SW 1271 (cell line): ENCODE measurements at regions not wholly inside any gene's neighbourhood (a gene's known extent, or its start where the extent isn't known, plus 50 kb on each side); places are given as distances from the start of the nearest gene placed in this dataset.

Source experiments
- DNase-seq, 2 experiments: peaks; one replicate each; lab custom pipeline; 2025; lab: John Stamatoyannopoulos, UW

GRCh38 chr10:47104786-47105385, 193.7 kb downstream of the PTPN20 start:
- DNase-seq = no peak

- no peak for DNase-seq
These were observed 192.8 kb upstream of the GDF10 start for GRCh38 chr10:47107007-47107747.

DNA sequence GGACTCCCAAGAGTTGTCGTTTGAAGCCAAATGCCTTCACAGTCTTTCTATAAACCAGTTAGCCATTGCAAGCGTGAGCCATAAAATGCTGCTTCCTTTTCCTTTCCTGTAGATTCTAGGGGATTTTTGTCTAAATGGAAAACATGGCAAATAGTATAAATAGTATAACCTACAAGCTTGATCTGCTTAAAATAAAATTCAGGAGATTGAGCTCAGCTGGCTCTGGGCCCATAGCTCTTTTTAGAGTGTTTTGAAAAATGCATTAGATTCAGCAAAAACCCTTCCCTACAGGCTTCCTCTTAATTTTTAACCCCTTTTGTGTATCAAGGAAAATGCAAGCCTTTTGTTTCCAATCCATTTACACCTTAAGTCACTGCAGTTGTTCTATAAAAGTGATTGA, 190.1 kb upstream of the GDF10 start:
- no peak for DNase-seq

GRCh38 chr10:47111329-47111862, 188.6 kb upstream of the GDF10 start:
- DNase-seq = no peak

- DNase-seq = no peak
These were observed 187.4 kb upstream of the GDF10 start for GRCh38 chr10:47112612-47113011.

DNA sequence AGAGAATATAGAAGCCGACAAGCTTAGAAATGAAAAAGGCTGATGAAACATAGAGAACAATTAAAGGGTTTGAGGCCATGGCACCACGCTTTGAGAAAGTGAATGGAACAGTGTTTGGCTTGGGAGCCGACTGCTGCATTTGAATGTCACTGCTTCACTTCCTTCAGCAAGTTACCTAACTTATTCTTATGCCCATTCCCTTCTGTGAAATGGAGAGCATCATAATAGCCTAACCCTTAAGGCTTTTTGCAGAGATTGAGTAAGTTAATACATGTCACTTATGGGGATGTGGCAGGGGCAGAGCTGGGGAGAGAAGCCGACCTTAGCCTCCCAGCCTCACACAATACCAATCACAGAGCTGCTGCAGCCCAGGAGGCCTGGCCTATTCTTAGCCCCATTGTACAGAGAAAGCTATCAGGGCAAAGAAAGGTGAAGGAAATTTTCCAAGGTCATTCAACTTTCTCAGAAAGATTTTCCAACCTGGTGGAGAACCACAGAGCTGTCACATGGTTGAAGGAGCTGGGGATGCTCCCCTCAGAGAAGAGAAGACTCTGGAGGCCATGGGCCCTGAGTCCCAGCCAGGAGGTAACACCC, 186.0 kb upstream of the GDF10 start:
- no peak for DNase-seq

- no peak for DNase-seq
These were observed 185.3 kb upstream of the GDF10 start for GRCh38 chr10:47114680-47115186.

DNA sequence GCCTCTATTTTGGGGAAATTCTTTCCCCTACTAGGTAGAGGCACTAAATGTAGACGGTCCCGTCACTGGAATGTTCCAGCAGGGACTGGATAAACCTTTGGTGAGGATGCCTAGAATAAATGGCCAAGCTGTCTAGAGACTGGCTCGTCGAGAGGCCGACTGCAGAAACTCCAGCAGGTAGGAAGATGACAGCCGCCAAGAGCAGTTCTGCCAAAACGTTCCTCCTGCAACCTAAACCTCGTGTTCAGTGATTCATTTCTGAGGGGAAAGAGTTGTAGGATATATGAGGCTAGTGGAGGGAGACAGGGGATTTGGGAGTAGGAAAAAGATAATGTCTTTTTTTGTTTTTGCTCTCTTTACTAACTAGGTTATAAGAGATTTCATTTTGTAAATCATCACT, 184.7 kb upstream of the GDF10 start:
- no peak for DNase-seq

GRCh38 chr10:47116445-47116844, 183.6 kb upstream of the GDF10 start:
- DNase-seq = no peak

GRCh38 chr10:47118326-47118725, 181.7 kb upstream of the GDF10 start:
- no peak for DNase-seq

- DNase-seq = no peak
These were observed 178.7 kb upstream of the GDF10 start for GRCh38 chr10:47121336-47121735.

DNA sequence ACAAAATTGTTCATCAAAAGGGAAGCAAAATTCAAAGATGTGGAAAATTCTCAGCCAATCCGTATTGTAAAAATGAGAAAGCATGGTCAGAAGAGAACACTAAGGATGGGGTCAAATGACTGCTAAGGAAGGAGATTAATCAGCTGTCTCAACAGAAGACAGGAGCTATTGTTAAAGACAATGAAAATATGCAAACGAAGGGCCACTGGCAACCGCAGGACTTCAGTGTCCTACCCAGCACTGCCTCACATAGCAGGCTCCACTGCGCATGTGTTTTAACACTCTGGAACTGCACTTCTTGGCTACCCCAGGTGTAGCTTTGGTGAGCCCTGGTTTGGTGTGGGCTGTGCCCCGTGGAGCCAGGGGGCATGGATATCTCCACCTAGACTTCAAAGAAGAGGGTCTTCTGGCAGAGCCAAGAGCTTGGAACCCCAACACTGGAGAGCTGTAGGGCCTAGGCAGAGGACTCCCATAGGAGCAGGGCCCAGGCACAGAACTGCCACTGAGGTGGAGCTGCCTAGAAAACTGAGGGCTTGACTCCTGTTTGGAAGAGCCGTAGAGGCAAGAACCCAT, 176.2 kb upstream of the GDF10 start:
- DNase-seq = no peak

DNA sequence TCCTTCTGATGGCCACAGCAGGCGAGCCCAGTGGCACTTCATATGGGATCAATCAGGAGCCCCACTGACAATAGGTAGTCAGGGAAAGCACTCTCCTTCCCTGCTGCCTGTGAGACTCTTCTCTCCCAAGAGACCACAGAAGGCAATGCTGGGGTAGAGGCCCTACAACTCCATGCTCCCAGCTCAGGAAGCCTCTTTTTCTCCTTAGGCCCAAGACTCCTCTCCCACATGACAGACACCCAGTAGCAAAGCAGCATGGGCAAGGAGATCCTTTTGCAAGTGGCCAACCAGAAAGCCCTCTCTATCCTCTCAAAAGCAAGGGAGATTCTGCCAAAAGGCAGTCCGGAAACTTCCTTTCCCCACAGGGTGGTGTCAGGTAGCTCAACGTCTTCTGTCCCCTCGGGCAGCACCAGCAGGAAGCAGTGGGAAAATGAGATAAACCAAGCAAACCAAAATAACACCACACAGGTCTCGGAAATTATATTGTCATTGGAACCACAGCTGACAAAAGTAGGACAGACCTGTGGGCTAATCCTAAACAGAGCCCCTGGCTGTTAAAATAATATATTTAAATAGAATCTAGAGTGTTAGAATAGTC, 172.7 kb upstream of the GDF10 start:
- no peak for DNase-seq

GRCh38 chr10:47130491-47130890, 169.5 kb upstream of the GDF10 start:
- DNase-seq = no peak

DNA sequence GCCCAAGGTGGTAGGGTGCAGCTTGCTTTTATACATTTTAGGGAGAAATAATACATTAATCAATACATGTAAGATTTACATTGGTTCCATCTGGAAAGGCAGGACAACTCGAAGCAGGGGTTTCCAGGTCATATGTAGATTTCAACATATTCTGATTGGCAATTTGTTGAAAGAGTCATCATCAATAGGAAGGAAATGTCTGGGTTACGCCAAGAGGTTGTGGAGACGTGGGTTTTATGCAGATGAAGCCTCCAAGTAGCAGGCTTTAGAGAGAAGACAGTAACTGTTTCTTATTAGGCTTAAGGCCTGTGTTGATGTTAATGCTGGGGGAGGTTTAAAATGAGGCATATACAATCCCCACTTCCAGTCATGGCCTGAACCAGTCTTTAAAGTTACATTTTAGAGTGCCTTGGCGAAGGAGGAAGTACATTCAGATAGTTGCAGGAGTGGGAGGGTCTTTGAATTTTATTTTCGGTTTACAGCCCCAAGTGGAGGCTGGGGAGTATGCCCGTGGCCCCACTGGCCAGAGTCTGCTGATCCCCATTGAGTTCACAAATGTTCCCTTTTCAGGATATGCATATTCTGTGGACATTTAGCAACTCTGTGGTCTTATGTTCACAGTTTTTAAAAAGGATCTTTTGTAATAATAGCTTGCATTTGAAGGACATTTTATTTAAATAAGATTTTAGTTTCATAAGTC, 166.0 kb upstream of the GDF10 start:
- DNase-seq = no peak

DNA sequence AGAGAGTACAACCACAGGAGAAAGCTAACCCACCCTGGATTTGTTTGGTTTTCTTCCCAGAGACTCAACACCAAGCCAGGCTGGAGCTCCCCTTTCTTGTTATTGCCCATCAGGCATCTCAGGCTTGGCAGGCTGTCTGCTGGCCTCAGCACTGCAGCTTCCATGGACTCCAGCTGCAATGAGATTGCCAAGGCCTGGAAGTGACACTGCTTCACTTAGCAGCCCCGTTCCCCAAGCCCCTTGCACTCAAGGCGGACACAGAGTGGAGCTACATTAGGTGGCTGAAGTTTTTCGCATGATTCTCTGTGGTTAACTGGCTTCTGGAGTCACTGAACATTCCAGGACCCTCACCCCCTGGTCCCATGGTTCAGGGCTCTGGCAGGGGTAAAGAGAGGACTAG, 163.1 kb upstream of the GDF10 start:
- DNase-seq = no peak

DNA sequence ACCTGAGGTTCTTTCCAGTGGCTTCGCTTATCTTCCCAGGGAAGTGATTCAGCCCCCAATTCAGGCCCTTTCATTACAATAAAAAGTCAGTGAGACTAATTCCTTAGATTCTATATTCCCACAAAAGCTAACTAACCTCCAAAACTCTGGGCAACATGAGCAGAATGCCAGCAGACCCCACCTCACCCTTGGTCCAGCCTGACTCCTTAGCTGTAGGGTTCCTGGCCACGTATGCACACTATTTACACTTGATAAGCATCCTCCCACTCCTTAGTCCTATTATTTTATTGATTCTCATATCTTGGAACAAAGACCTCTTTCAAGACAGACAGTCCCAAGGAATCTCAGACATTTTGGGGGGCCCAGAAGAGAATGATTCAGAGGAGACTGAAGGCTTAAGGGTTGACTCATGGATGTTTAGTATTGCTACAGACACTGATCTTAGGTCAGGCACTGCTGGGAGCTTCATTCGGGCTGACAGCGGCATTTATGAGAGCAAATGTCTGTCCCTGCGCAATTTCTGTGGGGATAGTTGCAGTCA, 162.6 kb upstream of the GDF10 start:
- no peak for DNase-seq

- no peak for DNase-seq
These were observed 160.9 kb upstream of the GDF10 start for GRCh38 chr10:47139121-47139520.

- DNase-seq = no peak
These were observed 159.1 kb upstream of the GDF10 start for GRCh38 chr10:47140761-47141348.

DNA sequence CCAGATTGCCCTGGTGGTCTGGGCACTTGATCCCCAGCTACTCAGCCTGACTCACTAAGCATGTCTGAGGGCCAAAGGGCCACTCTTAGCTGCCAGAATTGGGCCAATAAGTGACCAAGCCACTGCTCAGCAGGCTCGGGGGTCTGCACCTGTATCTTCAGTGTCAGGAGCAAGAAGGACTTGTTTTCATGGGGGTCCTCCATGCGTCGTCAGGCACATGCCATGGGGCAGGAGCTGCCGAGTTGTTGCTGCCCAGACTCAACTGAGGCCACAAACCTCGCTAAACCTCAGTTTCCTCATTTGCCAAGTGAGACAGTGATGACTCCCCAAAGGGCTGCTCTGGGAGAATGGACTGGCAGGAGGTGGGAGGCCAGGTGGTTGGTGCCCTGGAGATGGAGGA, 158.6 kb upstream of the GDF10 start:
- no peak for DNase-seq

DNA sequence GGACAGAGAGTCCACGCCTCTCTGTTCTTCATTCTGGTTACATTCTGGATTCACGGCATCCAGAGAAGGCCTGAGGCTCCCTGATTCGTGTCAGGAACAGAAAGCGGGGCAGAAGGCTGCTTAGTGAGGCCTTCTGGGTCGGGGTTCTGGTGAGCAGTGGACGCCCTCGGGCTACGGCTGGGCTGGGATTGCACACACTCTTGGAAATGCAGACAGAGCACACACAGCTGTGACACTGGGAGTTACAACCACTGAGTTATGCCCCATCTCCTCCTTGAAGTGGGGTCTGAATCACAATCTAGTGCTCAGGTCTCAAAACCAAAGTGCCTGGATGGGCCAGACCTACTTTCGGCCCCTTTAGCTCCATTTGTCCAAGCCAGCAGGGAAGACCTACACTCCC, 156.9 kb upstream of the GDF10 start:
- no peak for DNase-seq
